ENCODE measurements at regions not wholly inside any gene's neighbourhood (a gene's known extent, or its start where the extent isn't known, plus 50 kb on each side); places are given as distances from the start of the nearest gene placed in this dataset.

- TF ChIP-seq CTCF (IDR thresholded peaks at IDR 0.05), result no peak
- no peaks in the 10 kb centered on the region for H3K9me3 Mint-ChIP-seq
- peaks cover 12% of the 10 kb centered on the region for H3K27me3 Mint-ChIP-seq (ENCODE audit: insufficient read depth)
- no peaks in the 10 kb centered on the region for H3K4me1 Mint-ChIP-seq (ENCODE audit: low read depth)
- H3K4me3 Mint-ChIP-seq, result no peak overlapping the region
- no peak for DNase-seq
- no peak overlapping the region for H3K27ac Mint-ChIP-seq
- no peaks in the 10 kb centered on the region for H3K36me3 Mint-ChIP-seq (ENCODE audit: low read depth)
Measured at GRCh38 chr10:28880683-28880950, 203.3 kb downstream of the BAMBI start.

- no peak overlapping the region for H3K27ac Mint-ChIP-seq
- no peaks in the 10 kb centered on the region for H3K4me1 Mint-ChIP-seq (ENCODE audit: low read depth)
- TF ChIP-seq CTCF (IDR thresholded peaks at IDR 0.05), result no peak
- DNase-seq, result no peak
- no peaks in the 10 kb centered on the region for H3K36me3 Mint-ChIP-seq (ENCODE audit: low read depth)
- H3K9me3 Mint-ChIP-seq, result no peaks in the 10 kb centered on the region
- peaks cover 12% of the 10 kb centered on the region for H3K27me3 Mint-ChIP-seq (ENCODE audit: insufficient read depth)
- H3K4me3 Mint-ChIP-seq, result no peak overlapping the region
Measured at GRCh38 chr10:28881171-28881882, 204.0 kb downstream of the BAMBI start.

- Mint-ChIP-seq H3K4me1 (ENCODE audit: low read depth) (no peaks in the 10 kb centered on the region), H3K36me3 (ENCODE audit: low read depth) (no peaks in the 10 kb centered on the region), H3K9me3 (no peaks in the 10 kb centered on the region), H3K27ac (no peak overlapping the region), H3K4me3 (no peak overlapping the region), H3K27me3 (ENCODE audit: insufficient read depth) (peaks cover 7% of the 10 kb centered on the region)
- DNase-seq, result no peak
- no peak for TF ChIP-seq CTCF (IDR thresholded peaks at IDR 0.05)
Measured at GRCh38 chr10:28883741-28884423, 206.6 kb downstream of the BAMBI start.

- Mint-ChIP-seq H3K4me1 (ENCODE audit: low read depth) (no peaks in the 10 kb centered on the region), H3K4me3 (no peak overlapping the region), H3K9me3 (no peaks in the 10 kb centered on the region; the same call in 1 of the 2 replicates), H3K27me3 (ENCODE audit: insufficient read depth) (peaks cover 6% of the 10 kb centered on the region), H3K27ac (no peak overlapping the region), H3K36me3 (ENCODE audit: low read depth) (no peaks in the 10 kb centered on the region)
- no peak for TF ChIP-seq CTCF (IDR thresholded peaks at IDR 0.05)
- DNase-seq, result no peak
Measured at GRCh38 chr10:28890121-28890950, 213.0 kb downstream of the BAMBI start.

- no peak for DNase-seq
- no peak overlapping the region for H3K4me3 Mint-ChIP-seq
- peaks cover 6% of the 10 kb centered on the region for H3K27me3 Mint-ChIP-seq (ENCODE audit: insufficient read depth)
- H3K4me1 Mint-ChIP-seq (ENCODE audit: low read depth), result no peaks in the 10 kb centered on the region
- H3K27ac Mint-ChIP-seq, result no peak overlapping the region
- no peak for TF ChIP-seq CTCF (IDR thresholded peaks at IDR 0.05)
- H3K36me3 Mint-ChIP-seq (ENCODE audit: low read depth), result no peaks in the 10 kb centered on the region; the same call in 1 of the 2 replicates
- H3K9me3 Mint-ChIP-seq, result peaks cover 5% of the 10 kb centered on the region
Measured at GRCh38 chr10:28891058-28891713, 213.9 kb downstream of the BAMBI start.

Data from HFFc6 (cell line).